ENCODE measurements at regions not wholly inside any gene's neighbourhood (a gene's known extent, or its start where the extent isn't known, plus 50 kb on each side); places are given as distances from the start of the nearest gene placed in this dataset.
A peak's percentile ranks its signal among the peaks of the same experiment; 100 is the strongest.

GRCh38 chr2:13917958-13918357, 714.6 kb upstream of the LRATD1 start:
- peaks cover 1 to 7% (median 3%) of the 10 kb centered on the region in 3 donors for H3K9me3 Mint-ChIP-seq
- no peak overlapping the region for H3K27ac Mint-ChIP-seq
- H3K27me3 Mint-ChIP-seq, result no peaks in the 10 kb centered on the region
- no peaks in the 10 kb centered on the region for H3K4me1 Mint-ChIP-seq
- H3K4me3 Mint-ChIP-seq, result no peak overlapping the region
- peaks cover 1% of the 10 kb centered on the region for H3K36me3 Mint-ChIP-seq

DNA sequence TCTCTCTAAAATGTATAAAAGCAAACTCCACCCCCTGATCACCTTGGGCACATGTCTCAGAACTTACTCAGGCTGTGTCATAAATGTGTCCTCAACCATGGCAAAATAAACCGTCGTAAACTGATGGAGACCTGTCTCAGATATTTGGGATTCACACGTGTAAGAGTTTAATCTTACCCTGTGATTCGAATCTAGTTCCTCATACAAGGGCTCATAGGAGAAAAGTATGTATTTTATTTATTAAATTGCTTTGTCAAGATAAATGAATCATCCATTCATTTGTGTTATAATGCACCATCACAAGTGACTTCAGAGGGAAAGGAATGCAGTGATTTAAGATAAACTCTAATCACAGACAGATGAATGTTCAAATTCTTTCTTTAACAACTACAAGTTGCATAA, 712.5 kb upstream of the LRATD1 start:
- Mint-ChIP-seq H3K36me3 (peaks cover 1% of the 10 kb centered on the region), H3K27ac (no peak overlapping the region), H3K27me3 (no peaks in the 10 kb centered on the region), H3K4me1 (no peaks in the 10 kb centered on the region), H3K4me3 (no peak overlapping the region), H3K9me3 (peaks cover 3 to 7% (median 4%) of the 10 kb centered on the region in 3 donors)

DNA sequence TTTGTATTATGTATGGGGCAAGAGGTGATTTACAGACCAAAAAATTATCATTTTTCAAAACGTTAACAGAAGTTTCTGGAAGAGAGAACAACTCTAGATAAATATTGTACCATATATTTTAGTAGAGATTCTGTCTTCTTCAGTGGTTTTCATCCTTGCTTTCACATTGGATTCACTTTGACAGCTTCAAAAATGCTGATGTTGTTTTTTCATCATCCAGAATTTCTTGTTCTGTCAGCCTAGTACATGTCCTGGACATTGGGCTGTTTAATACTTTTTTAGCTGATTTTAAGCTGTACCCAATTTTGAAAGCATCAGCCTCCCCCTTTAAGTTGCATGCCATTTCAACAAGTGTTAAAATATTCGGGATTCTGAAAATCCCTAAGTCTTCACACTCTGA, 711.3 kb upstream of the LRATD1 start:
- Mint-ChIP-seq H3K9me3 (peaks cover 3 to 7% (median 4%) of the 10 kb centered on the region in 3 donors), H3K27me3 (no peaks in the 10 kb centered on the region), H3K36me3 (peaks cover 1% of the 10 kb centered on the region), H3K4me1 (no peaks in the 10 kb centered on the region), H3K27ac (no peak overlapping the region), H3K4me3 (no peak overlapping the region)

DNA sequence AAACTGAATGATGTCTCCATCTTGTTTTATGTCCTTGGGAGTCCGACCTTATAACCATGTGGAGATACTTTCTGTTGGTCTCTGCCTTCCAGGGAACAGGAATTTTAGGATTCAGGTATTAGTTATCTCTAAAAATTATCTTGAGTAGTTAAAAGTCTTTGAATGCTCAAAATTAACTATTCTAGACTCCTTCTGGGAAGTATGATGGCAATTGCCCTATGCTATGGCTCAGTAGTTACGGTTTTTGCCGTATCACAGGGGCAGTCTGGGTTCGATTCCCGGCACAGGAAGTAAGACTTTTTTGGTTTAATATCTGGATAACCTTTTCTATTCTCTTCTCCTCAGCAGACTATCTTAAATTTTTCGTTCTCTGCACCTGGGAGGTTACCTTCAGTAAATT, 708.7 kb upstream of the LRATD1 start:
- Mint-ChIP-seq H3K9me3 (peaks cover 6 to 9% (median 7%) of the 10 kb centered on the region in 3 donors), H3K36me3 (peaks cover 1% of the 10 kb centered on the region), H3K27ac (no peak overlapping the region), H3K27me3 (no peaks in the 10 kb centered on the region), H3K4me3 (no peak overlapping the region), H3K4me1 (no peaks in the 10 kb centered on the region)

DNA sequence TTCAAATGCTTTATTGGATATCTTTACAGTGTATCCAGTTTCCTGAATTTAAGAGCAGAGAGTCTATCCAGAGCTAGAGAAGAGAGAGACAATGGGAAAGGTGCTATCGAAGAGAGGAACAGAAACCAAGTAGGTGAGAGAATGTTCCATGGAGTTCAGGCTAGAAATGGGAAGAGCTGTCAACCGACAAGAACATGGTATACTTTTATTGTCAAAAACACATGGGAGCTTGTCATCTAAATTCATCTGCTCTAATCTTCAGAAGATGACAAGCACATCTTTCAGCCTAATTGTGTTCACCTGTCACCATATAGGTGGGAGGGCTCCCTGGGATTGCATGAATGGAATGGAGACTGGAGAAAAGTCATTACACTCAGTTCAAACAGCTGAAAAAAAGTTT, 690.4 kb upstream of the LRATD1 start:
- H3K36me3 Mint-ChIP-seq, result no peaks in the 10 kb centered on the region
- no peaks in the 10 kb centered on the region for H3K4me1 Mint-ChIP-seq
- H3K27ac Mint-ChIP-seq, result no peak overlapping the region
- H3K9me3 Mint-ChIP-seq, result peaks cover 2 to 9% (median 5%) of the 10 kb centered on the region in 3 donors
- no peaks in the 10 kb centered on the region for H3K27me3 Mint-ChIP-seq
- H3K4me3 Mint-ChIP-seq, result no peak overlapping the region

DNA sequence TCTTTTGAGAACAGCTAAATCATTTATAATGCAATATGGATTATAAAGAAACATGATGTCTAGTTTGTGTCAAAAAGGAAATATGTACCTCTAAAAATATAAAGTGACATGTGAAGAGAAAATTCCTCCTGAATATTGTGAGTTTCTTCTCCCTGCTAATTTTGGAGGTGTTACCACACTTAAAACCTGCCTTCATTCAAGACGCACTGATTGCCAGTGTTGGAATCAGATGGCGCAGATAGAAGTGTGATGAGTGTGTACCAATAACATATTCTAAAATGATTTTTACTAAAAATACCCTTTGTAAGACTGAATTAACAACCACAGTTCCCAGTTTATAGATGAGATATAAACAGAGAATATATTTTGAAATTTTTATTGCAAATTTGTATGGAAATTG, 681.8 kb upstream of the LRATD1 start:
- Mint-ChIP-seq H3K27me3 (no peaks in the 10 kb centered on the region), H3K9me3 (peaks cover 0 to 4% (median 3%) of the 10 kb centered on the region in 3 donors), H3K4me3 (no peak overlapping the region), H3K27ac (no peak overlapping the region), H3K36me3 (no peaks in the 10 kb centered on the region), H3K4me1 (no peaks in the 10 kb centered on the region)

GRCh38 chr2:13968811-13969210, 663.7 kb upstream of the LRATD1 start:
- H3K4me3 Mint-ChIP-seq, result no peak overlapping the region
- no peaks in the 10 kb centered on the region for H3K4me1 Mint-ChIP-seq
- H3K27me3 Mint-ChIP-seq, result no peaks in the 10 kb centered on the region
- no peak overlapping the region for H3K27ac Mint-ChIP-seq
- peaks cover 2 to 7% (median 5%) of the 10 kb centered on the region in 3 donors for H3K9me3 Mint-ChIP-seq
- no peaks in the 10 kb centered on the region for H3K36me3 Mint-ChIP-seq

DNA sequence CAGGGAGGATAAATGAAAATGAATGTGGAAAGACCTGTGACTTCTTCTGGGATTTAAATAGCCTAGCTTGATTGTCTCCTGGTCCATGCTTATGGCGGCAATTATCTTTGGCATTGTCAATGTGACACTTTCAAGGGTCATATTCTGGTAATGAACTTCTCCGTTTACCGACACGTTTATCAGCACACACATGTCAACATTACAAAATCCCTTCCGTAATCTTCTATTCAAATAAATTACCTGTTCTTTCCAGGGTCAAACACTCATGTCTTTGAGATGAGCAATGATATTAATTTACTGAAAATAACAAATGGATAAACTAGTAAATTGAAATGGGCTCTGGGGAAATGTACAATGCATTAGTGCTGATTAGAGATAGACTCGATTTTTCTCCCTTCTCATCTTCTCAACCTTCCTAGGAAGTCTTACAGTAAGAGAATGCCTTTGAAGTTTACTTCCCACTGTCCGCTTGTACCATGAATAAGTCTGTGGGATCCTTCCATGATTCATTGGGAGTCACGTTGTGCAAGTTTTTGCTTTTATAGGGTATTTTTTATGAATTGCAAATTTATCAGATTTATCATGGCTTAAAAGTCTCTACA, 646.3 kb upstream of the LRATD1 start:
- no peaks in the 10 kb centered on the region for H3K27me3 Mint-ChIP-seq
- H3K36me3 Mint-ChIP-seq, result no peaks in the 10 kb centered on the region
- H3K9me3 Mint-ChIP-seq, result peaks cover 8 to 13% (median 10%) of the 10 kb centered on the region in 3 donors
- H3K27ac Mint-ChIP-seq, result no peak overlapping the region
- no peak overlapping the region for H3K4me3 Mint-ChIP-seq
- H3K4me1 Mint-ChIP-seq, result no peaks in the 10 kb centered on the region

- Mint-ChIP-seq H3K27me3 (no peaks in the 10 kb centered on the region), H3K27ac (no peak overlapping the region), H3K4me3 (no peak overlapping the region), H3K9me3 (peaks cover 3 to 8% (median 6%) of the 10 kb centered on the region in 3 donors), H3K4me1 (no peaks in the 10 kb centered on the region), H3K36me3 (no peaks in the 10 kb centered on the region)
These were observed 636.0 kb upstream of the LRATD1 start for GRCh38 chr2:13996527-13996926.

- peaks cover 3 to 16% (median 4%) of the 10 kb centered on the region in 3 donors for H3K9me3 Mint-ChIP-seq
- no peak overlapping the region for H3K27ac Mint-ChIP-seq
- no peaks in the 10 kb centered on the region for H3K36me3 Mint-ChIP-seq
- no peak overlapping the region for H3K4me3 Mint-ChIP-seq
- no peaks in the 10 kb centered on the region for H3K27me3 Mint-ChIP-seq
- no peaks in the 10 kb centered on the region for H3K4me1 Mint-ChIP-seq
These were observed 621.3 kb upstream of the LRATD1 start for GRCh38 chr2:14011190-14011589.

DNA sequence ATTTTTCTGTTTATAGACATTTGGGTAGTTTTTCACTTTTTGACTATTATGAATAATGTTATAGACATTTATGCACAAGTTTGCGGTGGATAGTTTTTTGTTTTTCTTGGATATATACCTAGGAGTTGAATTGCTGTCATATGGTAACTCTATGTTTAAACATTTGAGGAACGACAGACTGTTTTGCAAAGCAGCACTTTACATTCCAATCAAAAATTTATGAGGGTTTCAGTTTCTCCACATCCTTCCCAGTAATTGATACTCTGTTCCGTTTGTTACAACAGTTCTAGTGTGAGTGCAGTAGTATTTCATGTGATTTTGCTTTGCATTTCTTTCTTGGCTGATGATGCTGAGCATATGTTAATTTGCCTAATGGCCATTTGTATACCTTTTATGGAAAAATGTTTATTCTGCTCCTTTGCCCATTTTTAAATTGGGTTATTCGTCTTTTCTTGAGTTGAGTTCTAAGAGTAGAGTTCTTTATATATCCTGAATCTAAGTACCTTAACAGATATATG, 617.3 kb upstream of the LRATD1 start:
- Mint-ChIP-seq H3K9me3 (peaks cover 0 to 16% (median 2%) of the 10 kb centered on the region in 3 donors), H3K27ac (no peak overlapping the region), H3K36me3 (no peaks in the 10 kb centered on the region), H3K27me3 (no peaks in the 10 kb centered on the region), H3K4me1 (no peaks in the 10 kb centered on the region), H3K4me3 (no peak overlapping the region)

GRCh38 chr2:14016289-14016955, 616.1 kb upstream of the LRATD1 start:
- no peaks in the 10 kb centered on the region for H3K27me3 Mint-ChIP-seq
- no peak overlapping the region for H3K27ac Mint-ChIP-seq
- no peaks in the 10 kb centered on the region for H3K4me1 Mint-ChIP-seq
- no peak overlapping the region for H3K4me3 Mint-ChIP-seq
- H3K9me3 Mint-ChIP-seq, result peaks cover 0 to 13% (median 2%) of the 10 kb centered on the region in 3 donors
- H3K36me3 Mint-ChIP-seq, result no peaks in the 10 kb centered on the region

DNA sequence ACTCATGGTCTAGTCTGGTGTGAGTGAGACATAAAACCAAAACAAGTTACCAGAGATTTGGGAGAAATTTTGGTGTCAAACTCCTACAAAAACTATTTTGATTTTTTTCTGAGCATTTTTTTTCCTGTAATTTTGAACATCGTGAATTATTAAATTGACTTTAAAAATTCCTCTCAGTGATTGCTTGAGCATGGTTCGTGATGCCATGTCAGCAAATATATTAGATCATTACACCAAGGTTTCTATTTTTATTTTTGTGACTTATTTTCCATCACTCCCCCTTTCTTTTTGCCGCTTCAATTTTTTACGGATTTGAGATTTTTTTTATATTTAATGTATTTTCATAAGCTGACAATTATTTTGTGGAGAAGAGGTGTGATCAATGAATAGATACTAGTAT, 613.9 kb upstream of the LRATD1 start:
- no peaks in the 10 kb centered on the region for H3K4me1 Mint-ChIP-seq
- no peaks in the 10 kb centered on the region for H3K27me3 Mint-ChIP-seq
- no peak overlapping the region for H3K4me3 Mint-ChIP-seq
- no peak overlapping the region for H3K27ac Mint-ChIP-seq
- no peaks in the 10 kb centered on the region for H3K36me3 Mint-ChIP-seq
- H3K9me3 Mint-ChIP-seq, result peaks cover 0 to 13% (median 2%) of the 10 kb centered on the region in 3 donors

- Mint-ChIP-seq H3K36me3 (no peaks in the 10 kb centered on the region), H3K27me3 (no peaks in the 10 kb centered on the region)
These were observed 609.0 kb upstream of the LRATD1 start for GRCh38 chr2:14023558-14023957.

GRCh38 chr2:14039134-14039533, 593.4 kb upstream of the LRATD1 start:
- no peaks in the 10 kb centered on the region for H3K27me3 Mint-ChIP-seq
- peaks cover 3 to 4% (median 4%) of the 10 kb centered on the region in 3 donors for H3K9me3 Mint-ChIP-seq
- H3K4me3 Mint-ChIP-seq, result no peak overlapping the region
- H3K36me3 Mint-ChIP-seq, result no peaks in the 10 kb centered on the region
- no peaks in the 10 kb centered on the region for H3K4me1 Mint-ChIP-seq
- H3K27ac Mint-ChIP-seq, result no peak overlapping the region

More at GRCh38 chr2:14023558-14023957, 609.0 kb upstream of the LRATD1 start:
- H3K4me1 Mint-ChIP-seq, result no peaks in the 10 kb centered on the region
- H3K9me3 Mint-ChIP-seq, result peaks cover 0 to 3% (median 0%) of the 10 kb centered on the region in 3 donors
- H3K4me3 Mint-ChIP-seq, result no peak overlapping the region
- no peak overlapping the region for H3K27ac Mint-ChIP-seq

GRCh38 chr2:14047491-14047890, 585.0 kb upstream of the LRATD1 start:
- Mint-ChIP-seq H3K4me3 (no peak overlapping the region), H3K9me3 (peaks cover 0 to 4% (median 4%) of the 10 kb centered on the region in 3 donors), H3K27ac (peak overlapping the region in 1 of 3 donors; percentile 26), H3K36me3 (no peaks in the 10 kb centered on the region), H3K4me1 (no peaks in the 10 kb centered on the region), H3K27me3 (no peaks in the 10 kb centered on the region)

All from IgD-negative memory B cell (primary cell).